Stimulated activated CD8-positive, alpha-beta memory T cell treated with anti-CD3 and anti-CD28 coated beads, Interleukin-7, amount 100 ng/mL, for 48 hours (primary cell): ENCODE measurements at regions not wholly inside any gene's neighbourhood (a gene's known extent, or its start where the extent isn't known, plus 50 kb on each side); places are given as distances from the start of the nearest gene placed in this dataset.

Experiments used
- DNase-seq, 2 donors: peaks; one replicate each; pipeline ENCODE4 v3.0.0-alpha.2; 2020; ENCODE audit warnings: low read depth in 1 of 2; ENCODE audit errors: extremely low read depth in 1 of 2

DNA sequence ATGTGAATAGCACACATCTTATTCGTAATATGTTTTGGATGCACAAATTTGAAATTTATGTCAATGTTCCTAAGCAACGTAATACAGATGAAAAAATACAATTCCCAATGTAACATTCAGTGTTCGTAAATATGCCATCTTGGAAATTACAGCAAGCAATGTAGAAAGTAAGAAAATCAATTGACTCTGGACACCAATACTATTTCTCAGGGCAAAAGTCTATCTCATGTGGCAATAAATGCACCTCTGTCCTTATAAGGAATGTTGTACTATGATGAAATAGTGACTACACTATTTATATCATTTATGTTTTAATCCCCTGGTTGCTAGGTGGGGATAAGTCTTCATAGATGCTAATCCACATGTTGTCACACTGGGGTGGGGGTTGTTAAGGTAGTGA, 251.2 kb downstream of the GXYLT1 start:
- DNase-seq = no peak

GRCh38 chr12:41892302-41892701, 252.4 kb downstream of the GXYLT1 start:
- DNase-seq = no peak

DNA sequence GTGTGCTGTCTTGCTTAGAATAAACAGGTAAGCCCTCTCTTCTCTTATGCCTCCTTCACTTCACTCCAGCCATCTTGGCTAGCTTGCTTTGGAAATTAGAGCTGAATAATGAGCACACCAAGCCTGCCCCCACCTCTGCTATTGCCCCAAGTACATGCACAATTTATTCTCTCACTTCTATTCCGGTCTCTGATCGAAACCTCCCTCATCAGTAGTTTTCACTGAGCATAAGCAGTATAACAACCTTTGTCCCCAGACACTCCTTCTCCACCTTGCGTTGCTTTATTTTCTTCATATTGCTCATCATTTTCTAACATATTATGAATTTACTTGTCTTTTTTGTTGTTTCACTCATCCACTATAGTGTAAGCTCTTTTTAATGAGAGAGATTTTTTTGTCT, 253.4 kb downstream of the GXYLT1 start:
- DNase-seq = no peak

GRCh38 chr12:41888285-41888684, 256.4 kb downstream of the GXYLT1 start:
- DNase-seq = no peak

DNA sequence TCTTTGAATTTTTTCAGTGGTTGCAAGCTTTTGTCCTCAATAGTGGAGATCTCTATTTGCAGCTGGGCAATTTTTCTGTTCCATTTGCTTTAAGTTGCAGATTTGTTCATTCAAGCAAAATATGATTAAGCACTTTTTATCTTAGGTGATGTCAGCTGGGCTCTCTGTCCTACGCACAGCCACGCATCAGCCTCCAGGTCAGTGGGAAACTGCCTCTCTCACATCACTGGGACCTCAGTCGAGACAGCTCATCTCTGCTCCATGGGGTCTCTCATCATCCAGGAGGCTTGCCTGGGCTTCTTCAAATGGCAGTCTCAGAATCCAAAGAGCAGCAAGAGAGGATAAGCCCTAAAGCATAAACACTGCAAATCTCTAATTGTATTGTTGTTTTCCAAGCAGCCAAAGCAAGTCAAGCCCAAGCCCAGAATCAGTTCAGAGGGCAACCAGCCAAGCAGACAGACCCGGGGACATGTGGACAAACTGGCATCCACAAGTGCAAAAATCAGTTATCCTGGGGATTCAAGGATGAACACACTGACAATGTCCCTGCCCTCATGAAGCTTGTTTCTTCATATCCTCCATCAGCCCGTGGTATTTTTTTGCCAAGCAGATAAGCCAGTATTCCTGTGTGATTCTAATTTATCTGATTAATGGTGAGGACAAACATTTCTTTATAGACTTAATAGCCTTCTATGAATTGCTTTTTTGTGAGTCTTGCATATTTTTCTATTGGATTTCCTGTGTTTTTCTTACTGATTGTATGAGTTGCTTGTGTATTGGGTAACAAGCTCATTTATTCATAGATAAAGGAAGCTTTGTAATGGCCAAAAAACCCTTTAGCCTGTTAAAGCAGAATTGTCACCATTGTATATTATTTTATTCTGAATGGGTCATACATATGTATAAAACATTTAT, 262.5 kb downstream of the GXYLT1 start:
- no peak for DNase-seq

- no peak for DNase-seq
These were observed 275.2 kb downstream of the GXYLT1 start for GRCh38 chr12:41869432-41869831.

GRCh38 chr12:41866878-41867430, 277.7 kb downstream of the GXYLT1 start:
- no peak for DNase-seq

- no peak for DNase-seq
These were observed 288.4 kb downstream of the GXYLT1 start for GRCh38 chr12:41856228-41856627.

DNA sequence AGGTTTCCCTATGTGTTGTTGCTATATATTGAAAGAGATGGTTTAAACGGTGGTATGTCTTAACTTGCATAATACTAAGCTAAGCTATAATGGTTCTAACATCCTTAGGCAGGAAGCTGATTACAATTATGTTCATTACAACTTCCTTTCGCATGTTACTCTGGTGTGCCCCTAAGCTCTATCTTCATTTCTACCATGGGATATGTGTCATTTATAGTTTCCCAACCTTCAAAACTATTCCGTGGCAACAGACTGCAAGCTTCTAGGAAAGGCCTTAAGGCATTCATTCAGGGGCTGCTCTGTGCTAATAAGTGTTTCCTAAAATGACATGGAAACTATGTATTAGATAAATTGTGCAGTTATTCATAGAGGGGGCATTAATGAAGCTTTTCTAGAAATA, 294.6 kb downstream of the GXYLT1 start:
- no peak for DNase-seq

DNA sequence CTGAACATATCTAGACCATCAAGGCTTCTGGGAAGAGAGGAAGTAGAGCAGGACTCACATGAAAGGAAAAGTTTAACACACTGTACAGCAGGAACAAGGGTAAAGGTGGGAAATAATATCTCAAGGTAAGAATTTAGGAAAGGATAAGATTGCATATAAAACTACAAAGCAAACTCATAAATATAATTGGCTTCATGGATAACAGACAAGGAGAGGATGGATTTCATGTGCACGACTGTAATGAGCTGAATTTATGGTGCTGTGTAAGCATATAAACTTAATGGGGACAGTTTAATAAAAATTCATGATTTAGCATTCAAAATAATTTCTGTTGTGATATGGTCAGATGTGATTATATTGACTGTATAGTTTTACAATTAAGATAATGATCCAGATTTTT, 298.0 kb downstream of the GXYLT1 start:
- no peak for DNase-seq

DNA sequence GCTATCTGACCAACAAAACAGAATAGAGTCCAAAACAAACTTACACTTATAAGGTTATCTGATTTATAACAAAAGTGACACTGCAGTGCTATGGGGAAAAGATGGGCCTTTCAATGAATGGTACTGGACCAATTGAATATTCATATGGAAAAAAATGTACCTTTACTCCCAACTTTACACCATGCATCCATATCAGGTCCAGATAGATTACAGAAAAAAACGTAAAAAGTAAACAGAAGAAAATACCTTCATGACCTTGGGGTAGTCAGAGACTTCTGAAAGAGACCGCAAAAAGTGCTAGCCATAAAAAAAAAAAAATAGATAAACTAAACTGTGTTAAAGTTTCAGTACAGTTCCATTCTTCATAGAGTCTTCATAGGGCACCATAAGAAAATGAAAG, 308.3 kb downstream of the GXYLT1 start:
- DNase-seq = no peak

DNA sequence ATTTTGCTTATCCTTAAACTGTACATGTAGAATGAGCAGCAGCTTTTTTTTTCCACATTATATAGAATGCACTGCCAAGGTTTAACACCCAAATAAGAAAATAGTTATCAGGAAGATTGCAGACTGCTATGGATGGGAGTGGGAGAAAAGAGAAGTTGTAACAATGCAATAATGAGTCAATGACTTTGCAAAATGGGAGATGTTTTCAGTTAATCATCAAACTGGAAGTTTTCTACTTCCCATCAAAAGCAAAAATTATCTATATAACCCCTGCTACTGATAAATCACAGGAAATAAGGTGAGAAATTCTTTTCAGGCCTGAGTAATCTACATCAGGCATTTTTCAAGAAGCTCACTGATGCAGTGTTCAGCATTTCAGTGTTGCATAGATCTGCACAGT, 309.1 kb downstream of the GXYLT1 start:
- no peak for DNase-seq

DNA sequence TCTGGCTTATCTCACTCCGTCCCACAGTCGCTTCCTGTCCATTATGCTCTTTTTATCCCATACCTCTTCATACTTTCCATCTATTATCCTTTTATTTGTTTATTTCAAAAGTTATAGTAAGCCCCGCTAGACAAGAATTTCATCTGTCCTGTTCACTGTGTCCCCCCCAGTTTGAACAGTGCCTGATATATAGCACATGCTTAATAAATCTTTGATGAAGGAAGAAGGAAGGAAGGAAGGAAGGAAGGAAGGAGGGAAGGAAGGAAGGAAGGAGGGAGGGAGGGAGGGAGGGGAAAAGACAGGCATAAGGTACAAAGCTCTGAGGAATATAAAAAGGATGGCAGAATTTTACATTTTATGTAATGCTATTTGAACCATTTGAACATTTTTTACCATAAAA, 324.7 kb downstream of the GXYLT1 start:
- DNase-seq = no peak

DNA sequence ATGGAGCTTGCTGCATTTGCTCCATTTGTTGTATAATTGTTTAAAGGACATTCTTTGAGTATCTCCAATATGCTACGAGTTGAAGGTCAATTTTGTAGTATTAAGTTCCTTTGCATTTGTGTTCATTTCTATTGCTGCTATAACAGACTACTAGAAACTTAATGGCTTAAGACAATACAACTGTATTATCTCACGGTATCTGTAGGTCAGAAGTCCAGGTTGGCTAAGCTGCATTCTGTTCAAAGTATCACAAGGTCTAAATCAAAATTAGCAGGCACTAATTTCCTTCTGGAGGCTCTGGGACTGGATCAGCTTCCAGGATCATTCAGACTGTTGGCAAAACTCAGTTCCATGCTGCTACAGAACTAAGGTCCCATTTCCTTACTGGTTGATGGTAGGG, 340.6 kb downstream of the GXYLT1 start:
- DNase-seq = no peak

DNA sequence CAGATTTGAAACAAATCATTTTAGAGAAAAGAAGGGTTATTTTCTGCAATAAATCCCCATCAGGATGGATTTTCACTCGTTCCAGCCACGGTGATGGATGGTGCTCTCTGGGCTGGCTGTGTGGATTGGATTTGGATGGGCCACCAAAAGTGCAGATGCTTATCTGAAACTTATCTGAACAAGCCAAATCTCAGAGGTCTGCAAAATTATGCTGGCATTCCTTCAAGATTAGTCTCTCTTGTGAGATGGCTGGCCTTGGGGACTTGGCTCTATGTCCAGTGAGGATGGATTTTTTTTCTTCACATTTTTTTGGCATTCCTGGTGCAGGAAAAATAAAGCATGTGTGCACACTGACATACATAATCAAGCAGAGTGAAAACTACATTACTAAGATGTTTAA, 341.9 kb downstream of the GXYLT1 start:
- no peak for DNase-seq

GRCh38 chr12:41801261-41801660, 343.4 kb downstream of the GXYLT1 start:
- DNase-seq = no peak

DNA sequence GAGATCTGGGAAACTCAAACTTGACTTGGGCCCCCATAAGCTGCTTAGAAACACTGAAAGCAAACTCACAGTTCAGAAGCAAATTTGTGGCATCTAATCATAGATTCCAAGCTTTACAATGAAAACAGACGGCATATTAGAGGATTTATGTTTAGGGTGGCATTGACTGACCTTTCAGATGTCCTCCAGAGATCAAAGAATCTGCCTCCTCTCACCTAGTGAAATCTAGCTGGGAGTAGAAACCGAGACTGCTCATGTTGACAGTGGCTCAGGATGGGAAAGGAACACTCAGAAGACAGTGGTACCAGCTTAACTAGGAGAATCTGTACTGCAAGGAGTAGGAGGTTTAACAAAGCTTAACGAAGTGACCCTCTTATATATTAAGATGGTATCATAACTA, 345.0 kb downstream of the GXYLT1 start:
- no peak for DNase-seq

- no peak for DNase-seq
These were observed 348.8 kb downstream of the GXYLT1 start for GRCh38 chr12:41795910-41796309.

GRCh38 chr12:41795051-41795600, 349.5 kb downstream of the GXYLT1 start:
- no peak for DNase-seq

DNA sequence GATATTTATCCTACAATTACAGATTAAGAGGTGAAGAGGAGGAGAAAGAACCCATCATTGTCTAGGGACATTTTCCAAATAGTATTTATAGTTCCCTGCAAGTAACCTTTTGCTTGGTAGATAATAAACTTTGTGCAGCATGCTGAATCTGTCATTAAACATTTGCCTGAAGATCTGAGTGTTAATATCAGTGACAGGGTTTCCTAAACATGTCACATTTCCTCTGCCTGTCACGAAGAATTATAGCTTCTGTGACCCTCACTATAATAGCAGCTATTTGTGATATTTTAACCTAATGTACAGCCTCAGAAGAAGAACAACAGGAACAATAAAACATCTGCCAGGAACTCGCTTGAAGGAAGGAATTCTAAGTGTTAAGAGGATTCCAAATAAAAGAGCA, 350.3 kb downstream of the GXYLT1 start:
- no peak for DNase-seq

DNA sequence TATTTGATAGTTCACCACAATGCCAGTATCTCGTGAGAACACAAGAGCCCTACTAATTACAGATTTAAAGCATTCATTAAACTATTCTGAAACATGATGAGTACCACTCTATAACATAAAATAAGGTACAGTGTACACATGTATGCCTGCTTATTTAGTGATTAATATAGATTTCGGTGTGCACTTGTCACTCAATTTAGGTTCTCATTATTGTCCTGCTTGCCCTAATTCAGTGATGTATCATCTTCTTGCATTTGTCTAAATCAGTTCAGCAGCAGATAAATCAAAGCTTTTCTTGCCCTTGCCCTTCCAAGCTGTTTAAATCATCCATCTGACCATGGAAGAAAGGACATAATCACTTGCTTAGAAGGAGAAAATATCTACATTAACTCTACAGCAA, 359.7 kb downstream of the GXYLT1 start:
- no peak for DNase-seq

- no peak for DNase-seq
These were observed 365.7 kb downstream of the GXYLT1 start for GRCh38 chr12:41778934-41779333.
